Prostate gland (tissue), 2 donors: ENCODE measurements at regions not wholly inside any gene's neighbourhood (a gene's known extent, or its start where the extent isn't known, plus 50 kb on each side); places are given as distances from the start of the nearest gene placed in this dataset.

Experiments
- DNase-seq: peaks from one replicate; pipeline ENCODE4 v3.0.0-alpha.2; 2019; ENCODE audit warnings: low spot score
- H3K27ac ChIP-seq, 2 donors: fragments of 200-600 bp; sonication (generic); 2 replicates each; pipeline ENCODE4 v1.5.1; 2017 to 2019
- H3K27me3 ChIP-seq: fragments of 200-600 bp; sonication (generic); replicated peaks from 2 replicates; pipeline ENCODE4 v1.5.1; 2019; ENCODE audit not compliant: insufficient read depth
- H3K36me3 ChIP-seq, 2 donors: fragments of 200-600 bp; sonication (generic); 1 replicate in 1 of 2; 2 replicates in 1 of 2; pipeline versions ENCODE4 v1.5.1 to v1.8.1; 2017 to 2019
- H3K4me1 ChIP-seq: fragments of 200-600 bp; sonication (generic); replicated peaks from 2 replicates; pipeline ENCODE4 v1.5.1; 2019
- H3K4me3 ChIP-seq, 2 donors: fragments of 200-600 bp; sonication (generic); 2 replicates each; pipeline ENCODE4 v1.5.1; 2017 to 2019
- H3K9me3 ChIP-seq: fragments of 200-600 bp; sonication (generic); 2 replicates; pipeline ENCODE4 v1.5.1; 2017
- POLR2A ChIP-seq: fragments of 450-650 bp; IDR thresholded peaks from one replicate; pipeline ENCODE4 v1.6.1; 2016; ENCODE audit warnings: antibody characterized with exemption, mild to moderate bottlenecking
- POLR2AphosphoS5 ChIP-seq: sonication (generic); formaldehyde crosslinking; IDR thresholded peaks from one replicate; pipeline ENCODE4 v1.6.1; 2017; ENCODE audit warnings: antibody characterized with exemption
- WGBS: methylation state at CpG from one replicate; pipeline ENCODE4 v1.1.5; 2018; 5-methylcytosine and 5-hydroxymethylcytosine counted together
- intact Hi-C: fragments of 100-400 bp; cut with DNase I; formaldehyde crosslinking; loops from one replicate; pipeline ENCODE4 v1.14.2; 2022
- TF ChIP-seq, protein P1 (sequence below), 4 experiments: fragments of 200-600 bp in 2 of 4; fragments of 450-650 bp in 2 of 4; sonication (generic) in 2 of 4; IDR thresholded peaks; 1 replicate in 3 of 4; 2 replicates in 1 of 4; pipeline ENCODE4 v1.5.1; 2016 to 2019; ENCODE audit warnings: antibody characterized with exemption in 4 of 4, mild to moderate bottlenecking in 2 of 4, moderate library complexity in 2 of 4

GRCh38 chr17:6276711-6277110 is 158.2 kb downstream of the AIPL1 start:
- intact Hi-C loops = loop anchor here (10.0 kb wide), 1 partner anchor 58 kb away; no protein-coding TSS in a partner anchor
- Histone ChIP-seq H3K27me3 (no peaks in the 10 kb centered on the region), H3K36me3 (no peaks in the 10 kb centered on the region), H3K4me3 (no peak overlapping the region), H3K27ac (no peak overlapping the region), H3K9me3 (no peaks in the 10 kb centered on the region), H3K4me1 (no peaks in the 10 kb centered on the region)
- no peak for DNase-seq
- WGBS = 48% methylated on average over 5 of the region's 5 CpGs
- TF ChIP-seq, protein P1, sequence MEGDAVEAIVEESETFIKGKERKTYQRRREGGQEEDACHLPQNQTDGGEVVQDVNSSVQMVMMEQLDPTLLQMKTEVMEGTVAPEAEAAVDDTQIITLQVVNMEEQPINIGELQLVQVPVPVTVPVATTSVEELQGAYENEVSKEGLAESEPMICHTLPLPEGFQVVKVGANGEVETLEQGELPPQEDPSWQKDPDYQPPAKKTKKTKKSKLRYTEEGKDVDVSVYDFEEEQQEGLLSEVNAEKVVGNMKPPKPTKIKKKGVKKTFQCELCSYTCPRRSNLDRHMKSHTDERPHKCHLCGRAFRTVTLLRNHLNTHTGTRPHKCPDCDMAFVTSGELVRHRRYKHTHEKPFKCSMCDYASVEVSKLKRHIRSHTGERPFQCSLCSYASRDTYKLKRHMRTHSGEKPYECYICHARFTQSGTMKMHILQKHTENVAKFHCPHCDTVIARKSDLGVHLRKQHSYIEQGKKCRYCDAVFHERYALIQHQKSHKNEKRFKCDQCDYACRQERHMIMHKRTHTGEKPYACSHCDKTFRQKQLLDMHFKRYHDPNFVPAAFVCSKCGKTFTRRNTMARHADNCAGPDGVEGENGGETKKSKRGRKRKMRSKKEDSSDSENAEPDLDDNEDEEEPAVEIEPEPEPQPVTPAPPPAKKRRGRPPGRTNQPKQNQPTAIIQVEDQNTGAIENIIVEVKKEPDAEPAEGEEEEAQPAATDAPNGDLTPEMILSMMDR (IDR thresholded peaks at IDR 0.05) = no peak
- TF ChIP-seq POLR2AphosphoS5 (no peak), POLR2A (no peak)

DNA sequence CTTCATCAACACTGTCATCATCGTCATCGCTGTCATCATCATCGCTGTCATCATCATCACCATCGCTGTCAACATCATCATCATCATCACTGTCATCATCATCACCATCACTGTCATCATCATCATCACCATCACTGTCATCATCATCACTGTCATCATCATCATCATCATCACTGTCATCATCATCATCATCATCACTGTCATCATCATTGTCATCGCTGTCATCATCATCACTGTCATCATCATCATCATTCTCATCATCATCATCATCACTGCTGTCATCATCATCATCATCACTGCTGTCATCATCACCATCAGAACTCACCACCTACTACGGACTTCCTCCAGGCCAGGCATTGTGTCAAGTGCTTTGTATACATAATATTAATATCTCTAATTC is 160.6 kb downstream of the AIPL1 start:
- TF ChIP-seq POLR2AphosphoS5 = no peak
- TF ChIP-seq, protein P1 (IDR thresholded peaks at IDR 0.05) = no peak
- TF ChIP-seq POLR2A = no peak
- Histone ChIP-seq H3K27ac (no peak overlapping the region), H3K36me3 (no peaks in the 10 kb centered on the region), H3K9me3 (no peaks in the 10 kb centered on the region), H3K4me3 (no peak overlapping the region), H3K4me1 (no peaks in the 10 kb centered on the region), H3K27me3 (no peaks in the 10 kb centered on the region)
- intact Hi-C loops = loop anchor here (10.0 kb wide), 1 partner anchor 60 kb away; no protein-coding TSS in a partner anchor
- WGBS = 82% methylated on average over 6 of the region's 6 CpGs
- DNase-seq = no peak

- Histone ChIP-seq H3K9me3 (no peaks in the 10 kb centered on the region), H3K4me1 (no peaks in the 10 kb centered on the region), H3K4me3 (no peak overlapping the region), H3K27me3 (no peaks in the 10 kb centered on the region), H3K27ac (no peak overlapping the region), H3K36me3 (no peaks in the 10 kb centered on the region)
- TF ChIP-seq POLR2AphosphoS5 (no peak), POLR2A (no peak)
- TF ChIP-seq, protein P1 (IDR thresholded peaks at IDR 0.05) = no peak
- WGBS = 10% methylated on average over 4 of the region's 4 CpGs
- DNase-seq = no peak
- intact Hi-C loops = no loop called here
Measured at GRCh38 chr17:6269478-6269877, 165.4 kb downstream of the AIPL1 start.

- no peak for DNase-seq
- intact Hi-C loops = no loop called here
- Histone ChIP-seq H3K27me3 (peaks cover 2% of the 10 kb centered on the region), H3K36me3 (no peaks in the 10 kb centered on the region), H3K27ac (no peak overlapping the region), H3K4me3 (no peak overlapping the region), H3K4me1 (no peaks in the 10 kb centered on the region), H3K9me3 (no peaks in the 10 kb centered on the region)
- TF ChIP-seq POLR2A = no peak
- TF ChIP-seq POLR2AphosphoS5 = no peak
- TF ChIP-seq, protein P1 (IDR thresholded peaks at IDR 0.05) = no peak
- WGBS = 24% methylated on average over 6 of the region's 6 CpGs
Measured at GRCh38 chr17:6261466-6261865, 173.5 kb downstream of the AIPL1 start.

DNA sequence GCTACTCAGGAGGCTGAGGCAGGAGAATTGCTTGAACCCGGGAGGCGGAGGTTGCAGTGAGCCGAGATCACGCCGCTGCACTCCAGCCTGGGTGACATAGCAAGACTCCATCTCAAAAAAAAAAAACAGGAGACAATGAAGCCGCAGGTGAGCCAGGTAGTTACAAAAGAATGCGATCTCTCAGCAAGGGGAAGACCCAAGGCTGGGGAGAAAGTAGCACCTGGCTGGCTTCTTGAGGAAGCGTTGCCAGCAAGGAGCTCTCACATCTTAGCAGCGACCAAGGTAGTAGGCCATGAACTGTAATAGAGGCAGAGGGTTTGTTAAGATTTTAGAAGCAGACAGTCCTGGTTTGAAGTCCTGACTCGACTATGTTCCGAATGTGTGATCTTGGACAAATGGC is 175.0 kb downstream of the AIPL1 start:
- Histone ChIP-seq H3K27ac (no peak overlapping the region), H3K9me3 (no peaks in the 10 kb centered on the region), H3K36me3 (no peaks in the 10 kb centered on the region), H3K4me3 (no peak overlapping the region), H3K4me1 (no peaks in the 10 kb centered on the region), H3K27me3 (peaks cover 2% of the 10 kb centered on the region)
- TF ChIP-seq, protein P1 (IDR thresholded peaks at IDR 0.05) = no peak
- TF ChIP-seq POLR2A (no peak), POLR2AphosphoS5 (no peak)
- WGBS = 80% methylated on average over 11 of the region's 11 CpGs
- intact Hi-C loops = no loop called here
- no peak for DNase-seq
